GM20431 (cell line): ENCODE measurements at regions not wholly inside any gene's neighbourhood (a gene's known extent, or its start where the extent isn't known, plus 50 kb on each side); places are given as distances from the start of the nearest gene placed in this dataset.
"Not testable (repeated sequence)": the region's sequence is repeated elsewhere in the genome, so short reads cannot be mapped to it uniquely, and the experiment has no call there.

ENCODE experiments used
- in situ Hi-C: fragments of 300-500 bp; cut with MseI, MboI; formaldehyde crosslinking; loops from one replicate; pipeline ENCODE4 v1.15.0; 2020; ENCODE audit warnings: low sequenced_read_pairs; ENCODE audit not compliant: unreplicated experiment

- in situ Hi-C loops: no loop called here
These were observed 164.3 kb upstream of the CHST9 start for GRCh38 chr18:27349284-27349882.

GRCh38 chr18:27331606-27332005, 146.5 kb upstream of the CHST9 start:
- in situ Hi-C loops: no loop called here

DNA sequence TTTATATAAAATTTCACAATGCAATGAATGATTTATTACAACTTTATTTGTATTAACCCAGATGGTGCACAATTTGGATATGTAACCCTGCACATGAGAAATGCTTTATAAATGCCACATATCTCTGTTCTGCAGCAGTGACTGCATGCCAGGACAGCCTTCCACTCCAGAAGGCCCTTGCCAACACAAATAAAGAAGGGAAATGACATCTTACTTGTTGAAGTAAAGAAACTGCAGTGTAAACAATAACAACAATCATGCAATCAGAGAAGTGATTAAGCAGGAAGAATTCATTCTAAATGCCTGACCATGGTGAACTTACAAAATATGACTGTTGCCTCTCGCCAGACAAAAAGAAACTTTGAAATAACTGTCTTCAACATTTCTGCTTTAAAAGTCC, 129.9 kb upstream of the CHST9 start:
- in situ Hi-C loops: no loop called here

GRCh38 chr18:27313678-27314077, 128.6 kb upstream of the CHST9 start:
- in situ Hi-C loops: no loop called here

DNA sequence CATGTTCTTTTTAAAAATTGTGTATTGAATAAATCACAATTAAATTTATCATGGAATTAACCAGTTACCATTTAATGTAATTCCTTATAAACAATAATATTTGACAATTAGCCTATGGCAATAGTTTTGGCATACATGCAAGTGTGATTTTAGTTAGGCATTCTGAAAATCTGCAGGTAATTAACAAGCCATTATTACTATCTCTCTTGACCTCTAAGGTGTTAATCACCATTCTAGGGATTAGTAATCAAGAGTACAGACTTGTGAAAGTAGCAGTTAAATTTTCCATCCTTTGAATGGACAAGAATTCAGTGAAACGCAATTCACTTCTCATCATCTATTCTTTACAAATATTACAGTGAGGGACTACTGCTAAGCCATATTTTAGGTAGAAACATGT, 127.7 kb upstream of the CHST9 start:
- in situ Hi-C loops: no loop called here

GRCh38 chr18:27312153-27312552, 127.0 kb upstream of the CHST9 start:
- in situ Hi-C loops: no loop called here

- in situ Hi-C loops: no loop called here
These were observed 126.0 kb upstream of the CHST9 start for GRCh38 chr18:27311114-27311513.

GRCh38 chr18:27301615-27302378, 116.7 kb upstream of the CHST9 start:
- in situ Hi-C loops: no loop called here

DNA sequence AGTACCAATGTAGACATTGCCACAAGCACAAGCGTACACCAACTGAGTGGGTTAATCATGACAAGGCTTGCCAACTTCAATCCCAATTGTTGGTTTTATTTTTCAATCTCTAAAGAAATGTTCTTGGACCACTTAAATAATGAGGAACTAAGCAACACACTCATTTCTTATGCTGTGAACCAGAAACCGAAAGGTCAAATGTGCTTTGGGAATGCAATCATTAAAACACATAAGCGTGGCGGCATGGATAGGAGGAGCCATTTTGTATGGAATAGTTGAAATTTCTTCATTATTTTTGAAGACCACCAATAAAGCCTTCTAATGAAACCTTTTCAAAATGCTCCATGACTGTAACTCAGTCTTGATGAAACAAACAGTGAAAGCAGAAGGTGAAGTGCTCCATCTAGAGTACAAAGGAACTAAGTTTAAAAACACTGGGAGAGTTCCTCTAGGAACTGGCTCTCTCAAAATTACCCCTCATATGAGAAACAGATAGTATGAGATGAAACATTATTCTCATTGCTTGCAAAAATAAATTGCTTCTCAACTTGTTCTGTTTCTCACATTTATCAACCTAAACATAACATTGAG, 113.2 kb upstream of the CHST9 start:
- in situ Hi-C loops: no loop called here

- in situ Hi-C loops: not testable (repeated sequence)
These were observed 101.0 kb upstream of the CHST9 start for GRCh38 chr18:27285973-27286562.

- in situ Hi-C loops: no loop called here
These were observed 93.0 kb upstream of the CHST9 start for GRCh38 chr18:27278131-27278530.

DNA sequence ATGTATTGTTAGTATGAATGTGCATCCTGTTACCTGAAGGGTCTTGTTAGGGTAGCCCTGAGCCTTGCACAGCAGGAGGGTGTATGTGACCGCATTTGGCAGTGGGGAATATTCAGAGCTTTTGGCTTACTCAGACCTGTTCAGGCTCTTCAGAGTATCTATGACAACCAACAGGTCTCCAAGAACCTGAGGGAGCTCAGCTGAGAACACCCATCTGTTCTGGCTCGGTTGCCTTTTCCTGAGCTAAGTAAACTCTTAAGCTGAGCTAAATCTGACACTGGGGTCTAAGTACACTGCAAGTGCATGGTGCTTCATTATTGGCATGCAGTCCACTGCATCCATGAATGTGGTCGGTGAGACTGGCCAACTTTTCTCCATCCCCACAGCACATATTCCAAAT, 92.4 kb upstream of the CHST9 start:
- in situ Hi-C loops: no loop called here

- in situ Hi-C loops: no loop called here
These were observed 91.8 kb upstream of the CHST9 start for GRCh38 chr18:27276886-27277285.

DNA sequence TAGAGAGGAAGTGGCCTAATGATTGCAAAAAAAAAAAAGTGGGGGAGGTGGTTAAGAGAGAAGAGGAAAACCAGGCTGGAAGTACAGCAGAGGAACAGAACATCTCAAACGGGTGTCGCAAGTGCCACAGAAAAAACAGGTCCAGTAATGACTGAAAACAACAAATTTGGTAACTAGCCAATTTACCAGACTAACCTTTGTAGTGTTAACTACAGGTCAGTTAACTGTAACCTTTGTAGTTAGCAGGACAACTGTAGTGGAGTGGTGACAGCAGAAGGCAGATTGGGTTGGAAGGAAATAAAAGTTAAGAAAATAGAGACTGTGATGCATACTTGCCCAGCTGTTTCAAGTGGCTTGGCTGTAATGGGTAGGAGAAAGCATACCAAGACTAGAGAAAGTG, 91.4 kb upstream of the CHST9 start:
- in situ Hi-C loops: no loop called here

DNA sequence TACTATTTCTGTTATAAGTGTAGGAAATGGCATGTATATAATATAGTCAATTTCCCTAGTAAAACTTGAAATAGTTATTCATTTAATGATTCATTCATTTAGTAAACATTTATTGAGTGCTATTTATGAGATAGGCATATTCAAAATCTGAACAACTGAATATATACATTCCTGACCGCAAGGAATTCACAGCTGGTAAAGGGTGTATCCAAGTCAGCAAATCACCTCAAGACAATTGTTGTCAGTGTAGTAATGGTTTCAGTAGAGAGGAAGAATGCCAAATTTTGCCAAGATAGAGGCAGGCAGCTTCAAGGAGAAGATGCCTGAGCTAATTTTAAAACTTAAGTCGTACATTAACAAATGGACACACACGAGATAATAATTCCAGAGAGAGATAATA, 89.8 kb upstream of the CHST9 start:
- in situ Hi-C loops: no loop called here

DNA sequence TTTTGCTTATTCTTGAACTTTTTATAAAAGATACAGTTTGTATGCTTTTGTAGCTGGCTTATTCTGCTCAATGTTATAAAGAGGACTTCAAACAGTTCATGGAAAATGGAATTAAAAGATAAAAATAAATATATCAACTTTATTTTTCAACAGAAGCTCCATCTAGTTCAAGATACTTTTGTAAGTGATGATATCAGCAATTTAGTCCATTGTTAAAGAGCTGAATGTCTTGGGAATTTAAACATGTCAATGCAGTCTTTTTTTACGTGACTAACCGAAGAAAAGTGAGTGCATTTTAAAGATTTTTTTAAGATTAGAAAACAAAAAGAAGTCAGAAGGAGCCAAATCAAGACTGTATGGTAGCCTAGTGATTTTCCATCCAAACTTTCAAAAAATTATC, 85.4 kb upstream of the CHST9 start:
- in situ Hi-C loops: no loop called here

DNA sequence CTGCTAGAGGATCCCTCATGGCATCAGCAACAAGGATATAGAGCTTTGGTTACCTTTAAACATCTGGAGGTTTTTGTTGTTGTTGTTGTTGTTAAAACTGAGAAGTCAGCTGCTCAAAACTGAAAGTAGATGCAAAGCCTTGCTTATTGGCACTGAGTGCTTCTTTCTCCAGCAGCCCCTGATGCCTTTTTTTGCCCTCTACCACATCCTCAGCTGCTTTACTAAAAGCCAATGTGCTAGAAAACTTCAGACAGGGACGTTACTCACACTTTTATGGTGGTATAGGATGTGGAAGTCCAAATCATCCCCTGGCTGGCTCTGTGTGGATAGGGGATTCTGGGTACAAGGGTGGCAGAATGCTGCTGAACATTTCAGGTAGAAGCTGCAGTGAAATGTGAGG, 78.3 kb upstream of the CHST9 start:
- in situ Hi-C loops: no loop called here

DNA sequence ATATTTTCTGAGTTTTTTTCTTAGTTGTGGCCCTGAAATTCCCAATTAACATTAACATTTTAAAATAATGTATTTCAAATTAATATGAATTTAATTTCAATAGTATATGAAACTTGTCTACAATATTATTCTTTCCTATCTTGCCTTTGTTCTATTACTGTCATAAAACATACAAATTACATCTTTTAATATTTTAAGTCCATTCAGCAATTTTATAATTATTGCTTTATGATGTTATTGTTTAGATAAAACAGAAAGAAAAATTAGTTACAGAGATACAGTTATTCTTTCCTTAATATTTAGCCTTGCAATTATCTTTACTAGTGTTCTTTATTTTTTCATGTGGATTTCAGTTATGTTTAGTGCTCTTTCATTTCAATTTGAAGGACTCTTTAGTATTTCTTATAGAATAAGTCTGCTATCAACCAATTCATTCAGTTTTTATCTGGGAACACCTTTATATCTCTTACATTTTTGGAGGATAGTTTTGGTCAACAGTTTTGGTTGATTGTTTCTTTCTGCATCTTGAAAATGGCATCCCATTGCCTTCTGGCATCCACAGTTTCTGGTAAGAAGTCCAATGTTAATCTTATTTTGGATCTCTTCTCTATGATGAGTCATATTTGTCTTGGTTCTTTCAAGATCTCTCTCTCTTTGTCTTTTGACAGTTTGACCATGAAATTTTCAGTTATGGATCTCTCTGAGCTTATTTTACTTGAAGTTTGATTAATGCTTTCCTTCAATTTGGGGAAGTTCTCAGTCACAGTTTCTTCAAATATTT, 76.9 kb upstream of the CHST9 start:
- in situ Hi-C loops: no loop called here

DNA sequence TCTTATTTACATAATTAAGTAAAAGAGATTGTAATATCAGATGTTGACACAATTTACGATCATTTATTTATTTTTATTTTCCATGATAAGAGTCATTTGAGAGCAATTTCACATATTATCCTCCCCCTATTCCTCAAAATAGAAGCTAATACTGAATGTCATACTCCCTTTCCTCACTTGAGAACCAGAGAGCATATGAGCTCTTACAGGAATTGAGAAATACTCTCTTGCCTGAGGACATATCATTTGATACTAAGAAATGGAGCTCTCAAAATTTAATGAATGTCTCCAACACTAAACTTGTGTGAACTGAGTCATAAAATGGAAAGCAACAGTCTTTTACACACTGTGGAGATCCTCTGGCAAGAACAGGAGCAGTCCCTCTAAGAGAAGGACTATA, 68.5 kb upstream of the CHST9 start:
- in situ Hi-C loops: no loop called here

DNA sequence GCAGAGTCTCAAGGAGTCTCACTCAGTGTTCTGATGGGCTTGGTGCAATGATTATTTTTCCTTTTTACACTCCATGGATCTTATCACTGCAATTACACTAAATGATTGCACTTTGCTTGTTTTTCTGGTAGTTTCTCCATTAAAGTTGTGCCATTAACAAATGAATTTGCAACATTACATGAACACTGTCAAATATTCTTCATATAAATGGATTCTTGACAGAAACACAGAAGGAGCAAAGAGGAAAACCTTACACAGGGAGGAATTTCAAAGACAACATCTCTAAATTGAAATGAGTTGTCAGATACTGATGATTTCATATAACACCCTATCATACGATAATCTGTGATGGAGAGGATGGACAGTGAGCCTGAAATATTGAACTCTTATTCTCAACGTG, 65.4 kb upstream of the CHST9 start:
- in situ Hi-C loops: no loop called here

- in situ Hi-C loops: no loop called here
These were observed 64.8 kb upstream of the CHST9 start for GRCh38 chr18:27249933-27250332.
